SU-DHL-6 (cell line): ENCODE measurements at regions not wholly inside any gene's neighbourhood (a gene's known extent, or its start where the extent isn't known, plus 50 kb on each side); places are given as distances from the start of the nearest gene placed in this dataset.

ENCODE experiments used
- CTCF ChIP-seq: fragments of 200-600 bp; sonication (generic); IDR thresholded peaks from one replicate; pipeline ENCODE4 v1.5.1; 2017; ENCODE audit warnings: antibody characterized with exemption, mild to moderate bottlenecking, low read length, moderate library complexity; ENCODE audit not compliant: insufficient read depth, poor library complexity, severe bottlenecking
- EZH2phosphoT487 ChIP-seq: fragments of 200-600 bp; sonication (generic), shearing (Covaris generic); conservative IDR thresholded peaks from 2 replicates; pipeline ENCODE4 v1.6.1; 2018; ENCODE audit warnings: mild to moderate bottlenecking, antibody characterized with exemption, low read length, moderate library complexity, mixed read lengths

- TF ChIP-seq CTCF (no peak), EZH2phosphoT487 (no peak)
These were observed 257.5 kb downstream of the IPMK start for GRCh38 chr10:58010073-58010702.
